K562 (cell line): ENCODE measurements at regions not wholly inside any gene's neighbourhood (a gene's known extent, or its start where the extent isn't known, plus 50 kb on each side); places are given as distances from the start of the nearest gene placed in this dataset.

Experiments used
- BRD9 ChIP-seq: fragments of 450-650 bp; IDR thresholded peaks from 2 replicates; pipeline ENCODE4 v1.6.1; 2018; ENCODE audit warnings: low read depth; ENCODE audit not compliant: partially characterized antibody
- CEBPG ChIP-seq, 3 experiments: fragments of 200-800 bp in 1 of 3; sonication (Bioruptor generic) in 1 of 3; sonication (generic) in 1 of 3; formaldehyde crosslinking in 1 of 3; IDR thresholded peaks in 2 of 3; conservative IDR thresholded peaks in 1 of 3; 2 replicates each; pipeline versions ENCODE4 v1.6.1 to v1.8.0; 2016 to 2022; ENCODE audit warnings: missing compliant biosample characterization in 2 of 3, missing genetic modification characterization in 2 of 3, mild to moderate bottlenecking in 1 of 3, missing genetic modification reagents in 1 of 3
- DPF2 ChIP-seq: fragments of 450-650 bp; IDR thresholded peaks from 2 replicates; pipeline ENCODE4 v1.6.1; 2016
- MTA3 ChIP-seq: fragments of 450-650 bp; formaldehyde crosslinking; IDR thresholded peaks from 2 replicates; pipeline ENCODE4 v1.6.1; 2017; ENCODE audit warnings: mild to moderate bottlenecking, borderline replicate concordance
- NFIX ChIP-seq: fragments of 250-450 bp; sonication (Bioruptor Pico); IDR thresholded peaks from 2 replicates; pipeline ENCODE4 v1.4.0; 2020; ENCODE audit warnings: low read depth, mild to moderate bottlenecking, moderate library complexity
- NFRKB ChIP-seq: fragments of 450-650 bp; IDR thresholded peaks from 2 replicates; pipeline ENCODE4 v1.6.1; 2016; ENCODE audit warnings: low read depth
- ZC3H4 ChIP-seq: sonication (generic); formaldehyde crosslinking; IDR thresholded peaks from 2 replicates; pipeline ENCODE4 v1.9.0; 2021; ENCODE audit warnings: missing genetic modification reagents, borderline replicate concordance
- ZNF143 ChIP-seq: sonication (generic); formaldehyde crosslinking; IDR thresholded peaks from 2 replicates; pipeline ENCODE4 v1.9.0; 2022; ENCODE audit warnings: mild to moderate bottlenecking, missing genetic modification reagents
- ZNF165 ChIP-seq: fragments of 250-450 bp; sonication (Bioruptor Pico); IDR thresholded peaks from 2 replicates; pipeline ENCODE4 v1.4.0; 2020; ENCODE audit warnings: borderline replicate concordance
- TF ChIP-seq, protein P1 (sequence below), 2 experiments: fragments of 450-650 bp in 1 of 2; sonication (generic) in 1 of 2; formaldehyde crosslinking in 1 of 2; IDR thresholded peaks; 2 replicates each; pipeline versions ENCODE4 v1.7.1 to v1.9.0; 2016 to 2022; ENCODE audit warnings: inconsistent platforms in 1 of 2, mild to moderate bottlenecking in 1 of 2, missing genetic modification reagents in 1 of 2
- TF ChIP-seq, protein P2 (sequence below), 2 experiments: fragments of 450-650 bp; IDR thresholded peaks; 2 replicates each; pipeline ENCODE4 v1.6.1; 2018; ENCODE audit warnings: mild to moderate bottlenecking in 2 of 2, low read depth in 1 of 2; ENCODE audit not compliant: partially characterized antibody in 2 of 2
- TF ChIP-seq, protein P3 (sequence below), 2 experiments: fragments of 450-650 bp; IDR thresholded peaks; 2 replicates each; pipeline ENCODE4 v1.6.1; 2016

DNA sequence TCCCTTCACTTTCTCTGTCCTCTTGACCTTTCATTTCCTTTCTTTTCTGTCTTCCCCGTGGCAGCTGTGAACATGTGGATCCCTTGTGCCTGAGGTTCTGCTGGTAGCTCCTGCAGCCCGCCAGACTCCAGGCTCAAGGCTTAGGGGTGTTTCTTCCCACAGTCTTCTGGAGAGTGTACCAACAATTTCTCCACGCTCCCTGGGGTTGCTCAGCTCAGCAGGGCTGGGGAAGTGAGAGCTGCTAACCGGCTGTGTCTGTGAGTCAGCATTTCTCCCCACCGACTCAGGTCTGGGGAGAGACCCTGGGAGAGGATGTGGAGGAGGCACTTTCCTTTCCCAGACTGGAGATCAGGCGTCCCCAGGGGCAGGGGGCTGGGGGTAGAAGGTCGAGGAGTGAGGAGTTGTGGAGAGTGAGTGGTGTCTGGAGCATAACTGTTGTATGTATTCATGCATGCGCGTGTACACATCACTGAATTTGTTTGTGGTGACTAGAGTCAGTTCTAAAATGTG, 193.6 kb downstream of the KCNRG start (continued):
- TF ChIP-seq, protein P1, sequence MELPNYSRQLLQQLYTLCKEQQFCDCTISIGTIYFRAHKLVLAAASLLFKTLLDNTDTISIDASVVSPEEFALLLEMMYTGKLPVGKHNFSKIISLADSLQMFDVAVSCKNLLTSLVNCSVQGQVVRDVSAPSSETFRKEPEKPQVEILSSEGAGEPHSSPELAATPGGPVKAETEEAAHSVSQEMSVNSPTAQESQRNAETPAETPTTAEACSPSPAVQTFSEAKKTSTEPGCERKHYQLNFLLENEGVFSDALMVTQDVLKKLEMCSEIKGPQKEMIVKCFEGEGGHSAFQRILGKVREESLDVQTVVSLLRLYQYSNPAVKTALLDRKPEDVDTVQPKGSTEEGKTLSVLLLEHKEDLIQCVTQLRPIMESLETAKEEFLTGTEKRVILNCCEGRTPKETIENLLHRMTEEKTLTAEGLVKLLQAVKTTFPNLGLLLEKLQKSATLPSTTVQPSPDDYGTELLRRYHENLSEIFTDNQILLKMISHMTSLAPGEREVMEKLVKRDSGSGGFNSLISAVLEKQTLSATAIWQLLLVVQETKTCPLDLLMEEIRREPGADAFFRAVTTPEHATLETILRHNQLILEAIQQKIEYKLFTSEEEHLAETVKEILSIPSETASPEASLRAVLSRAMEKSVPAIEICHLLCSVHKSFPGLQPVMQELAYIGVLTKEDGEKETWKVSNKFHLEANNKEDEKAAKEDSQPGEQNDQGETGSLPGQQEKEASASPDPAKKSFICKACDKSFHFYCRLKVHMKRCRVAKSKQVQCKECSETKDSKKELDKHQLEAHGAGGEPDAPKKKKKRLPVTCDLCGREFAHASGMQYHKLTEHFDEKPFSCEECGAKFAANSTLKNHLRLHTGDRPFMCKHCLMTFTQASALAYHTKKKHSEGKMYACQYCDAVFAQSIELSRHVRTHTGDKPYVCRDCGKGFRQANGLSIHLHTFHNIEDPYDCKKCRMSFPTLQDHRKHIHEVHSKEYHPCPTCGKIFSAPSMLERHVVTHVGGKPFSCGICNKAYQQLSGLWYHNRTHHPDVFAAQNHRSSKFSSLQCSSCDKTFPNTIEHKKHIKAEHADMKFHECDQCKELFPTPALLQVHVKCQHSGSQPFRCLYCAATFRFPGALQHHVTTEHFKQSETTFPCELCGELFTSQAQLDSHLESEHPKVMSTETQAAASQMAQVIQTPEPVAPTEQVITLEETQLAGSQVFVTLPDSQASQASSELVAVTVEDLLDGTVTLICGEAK (IDR thresholded peaks at IDR 0.05) = peak; percentile 48; the same call in 1 of the 2 replicates
- TF ChIP-seq, protein P1 (CRISPR knock-in tag; IDR thresholded peaks at IDR 0.05) = no peak
- TF ChIP-seq, protein P2, sequence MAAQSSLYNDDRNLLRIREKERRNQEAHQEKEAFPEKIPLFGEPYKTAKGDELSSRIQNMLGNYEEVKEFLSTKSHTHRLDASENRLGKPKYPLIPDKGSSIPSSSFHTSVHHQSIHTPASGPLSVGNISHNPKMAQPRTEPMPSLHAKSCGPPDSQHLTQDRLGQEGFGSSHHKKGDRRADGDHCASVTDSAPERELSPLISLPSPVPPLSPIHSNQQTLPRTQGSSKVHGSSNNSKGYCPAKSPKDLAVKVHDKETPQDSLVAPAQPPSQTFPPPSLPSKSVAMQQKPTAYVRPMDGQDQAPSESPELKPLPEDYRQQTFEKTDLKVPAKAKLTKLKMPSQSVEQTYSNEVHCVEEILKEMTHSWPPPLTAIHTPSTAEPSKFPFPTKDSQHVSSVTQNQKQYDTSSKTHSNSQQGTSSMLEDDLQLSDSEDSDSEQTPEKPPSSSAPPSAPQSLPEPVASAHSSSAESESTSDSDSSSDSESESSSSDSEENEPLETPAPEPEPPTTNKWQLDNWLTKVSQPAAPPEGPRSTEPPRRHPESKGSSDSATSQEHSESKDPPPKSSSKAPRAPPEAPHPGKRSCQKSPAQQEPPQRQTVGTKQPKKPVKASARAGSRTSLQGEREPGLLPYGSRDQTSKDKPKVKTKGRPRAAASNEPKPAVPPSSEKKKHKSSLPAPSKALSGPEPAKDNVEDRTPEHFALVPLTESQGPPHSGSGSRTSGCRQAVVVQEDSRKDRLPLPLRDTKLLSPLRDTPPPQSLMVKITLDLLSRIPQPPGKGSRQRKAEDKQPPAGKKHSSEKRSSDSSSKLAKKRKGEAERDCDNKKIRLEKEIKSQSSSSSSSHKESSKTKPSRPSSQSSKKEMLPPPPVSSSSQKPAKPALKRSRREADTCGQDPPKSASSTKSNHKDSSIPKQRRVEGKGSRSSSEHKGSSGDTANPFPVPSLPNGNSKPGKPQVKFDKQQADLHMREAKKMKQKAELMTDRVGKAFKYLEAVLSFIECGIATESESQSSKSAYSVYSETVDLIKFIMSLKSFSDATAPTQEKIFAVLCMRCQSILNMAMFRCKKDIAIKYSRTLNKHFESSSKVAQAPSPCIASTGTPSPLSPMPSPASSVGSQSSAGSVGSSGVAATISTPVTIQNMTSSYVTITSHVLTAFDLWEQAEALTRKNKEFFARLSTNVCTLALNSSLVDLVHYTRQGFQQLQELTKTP (IDR thresholded peaks at IDR 0.05; ENCODE audit: low read depth in 1 of 2, partially characterized antibody in 2 of 2) = peak in 1 of 2 experiments; percentile 16
- TF ChIP-seq MTA3 (peak; percentile 80; the same call in 1 of the 2 replicates), BRD9 (peak; percentile 32), ZNF165 (CRISPR knock-in tag) (no peak), NFIX (CRISPR knock-in tag) (no peak), DPF2 (peak; percentile 85), ZNF143 (CRISPR knock-in tag) (no peak), ZC3H4 (CRISPR knock-in tag) (no peak), CEBPG (CRISPR knock-in tag; IDR thresholded peaks at IDR 0.05) (no peak), CEBPG (tag; conservative IDR thresholded peaks at IDR 0.05 in 1 of 2, IDR thresholded peaks at IDR 0.05 in 1 of 2) (peak in 1 of 2 experiments; percentile 15; a peak in 1 of 4 replicates), NFRKB (0 out of 2 replicates have a peak, but pooled peaks have one; percentile 63)
- TF ChIP-seq, protein P3, sequence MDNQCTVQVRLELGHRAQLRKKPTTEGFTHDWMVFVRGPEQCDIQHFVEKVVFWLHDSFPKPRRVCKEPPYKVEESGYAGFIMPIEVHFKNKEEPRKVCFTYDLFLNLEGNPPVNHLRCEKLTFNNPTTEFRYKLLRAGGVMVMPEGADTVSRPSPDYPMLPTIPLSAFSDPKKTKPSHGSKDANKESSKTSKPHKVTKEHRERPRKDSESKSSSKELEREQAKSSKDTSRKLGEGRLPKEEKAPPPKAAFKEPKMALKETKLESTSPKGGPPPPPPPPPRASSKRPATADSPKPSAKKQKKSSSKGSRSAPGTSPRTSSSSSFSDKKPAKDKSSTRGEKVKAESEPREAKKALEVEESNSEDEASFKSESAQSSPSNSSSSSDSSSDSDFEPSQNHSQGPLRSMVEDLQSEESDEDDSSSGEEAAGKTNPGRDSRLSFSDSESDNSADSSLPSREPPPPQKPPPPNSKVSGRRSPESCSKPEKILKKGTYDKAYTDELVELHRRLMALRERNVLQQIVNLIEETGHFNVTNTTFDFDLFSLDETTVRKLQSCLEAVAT (IDR thresholded peaks at IDR 0.05) = peak in 1 of 2 experiments; percentile 59; a peak in 1 of 4 replicates
